Right lobe of liver (tissue), 4 donors: ENCODE measurements at regions not wholly inside any gene's neighbourhood (a gene's known extent, or its start where the extent isn't known, plus 50 kb on each side); places are given as distances from the start of the nearest gene placed in this dataset.

ENCODE experiments used
- CTCF ChIP-seq, 4 donors: fragments of 200-600 bp in 3 of 4; fragments of 450-650 bp in 1 of 4; IDR thresholded peaks; one replicate each; pipeline versions ENCODE4 v1.5.1 to v1.8.0; 2016 to 2022; ENCODE audit warnings: antibody characterized with exemption in 4 of 4, mild to moderate bottlenecking in 2 of 4
- POLR2A ChIP-seq: fragments of 450-650 bp; IDR thresholded peaks from one replicate; pipeline ENCODE4 v1.6.1; 2017; ENCODE audit warnings: antibody characterized with exemption, mild to moderate bottlenecking
- donor health status: DM: no; HTN: no; CAD: no.
- donor health status: DM: no; HTN: no; CAD: no.
- donor health status: DM: no; HTN: yes; CAD: no.

GRCh38 chr15:93196135-93196670, 107.2 kb upstream of the RGMA start:
- TF ChIP-seq CTCF (IDR thresholded peaks at IDR 0.05), result no peak
- no peak for TF ChIP-seq POLR2A
